Endothelial cell of umbilical vein (primary cell): ENCODE measurements at regions not wholly inside any gene's neighbourhood (a gene's known extent, or its start where the extent isn't known, plus 50 kb on each side); places are given as distances from the start of the nearest gene placed in this dataset.

Experiments used
- BruUV-seq: library from RNA; stranded (reverse); fragments of 400-500 nt; replicated peaks from 2 replicates; lab custom pipeline; 2021; lab: Mats Ljungman, UMichigan
- CTCF ChIA-PET: fragments of 300-600, 350-600 bp; sonication (Branson Sonifier 250); formaldehyde crosslinking; loops from one replicate; lab custom pipeline; 2021; ENCODE audit warnings: antibody characterized with exemption, inconsistent platforms; lab: Charles Lee
- POLR2A ChIA-PET: fragments of 300-600, 350-600 bp; sonication (Branson Sonifier 250); formaldehyde crosslinking; loops from one replicate; lab custom pipeline; 2021; ENCODE audit warnings: antibody characterized with exemption, inconsistent platforms; lab: Charles Lee
- DNase-seq: peaks from one replicate; pipeline ENCODE4 v3.0.0-alpha.2; 2011; ENCODE audit warnings: low read depth, low spot score
- FAIRE-seq: peaks from 2 replicates; lab custom pipeline; 2011; peaks lifted over from hg19 to GRCh38; lab: Jason Lieb, UNC
- H2AFZ ChIP-seq: 2 replicates; pipeline ENCODE4 v1.6.0; 2012; ENCODE audit warnings: low read depth, low read length, control low read depth, inconsistent platforms
- H3K27ac ChIP-seq: 2 replicates; pipeline ENCODE4 v1.5.1; 2011; ENCODE audit warnings: low read depth, mild to moderate bottlenecking, control low read depth, low read length, moderate library complexity; ENCODE audit not compliant: insufficient read depth
- H3K27me3 ChIP-seq, 2 experiments: 2 replicates each; pipeline versions ENCODE4 v1.6.0 to v1.6.1; 2011; ENCODE audit warnings: low read length in 2 of 2, mixed read lengths in 1 of 2; ENCODE audit not compliant: control insufficient read depth in 2 of 2, insufficient read depth in 2 of 2
- H3K36me3 ChIP-seq, 2 experiments: 2 replicates in 1 of 2; 3 replicates in 1 of 2; pipeline ENCODE4 v1.5.1; 2011; ENCODE audit warnings: low read length in 2 of 2, mild to moderate bottlenecking in 1 of 2, moderate library complexity in 1 of 2; ENCODE audit not compliant: control insufficient read depth in 2 of 2, insufficient read depth in 2 of 2; ENCODE audit errors: extremely low read depth in 1 of 2
- H3K4me1 ChIP-seq: 3 replicates; pipeline ENCODE4 v1.5.1; 2011; ENCODE audit warnings: mild to moderate bottlenecking, low read length; ENCODE audit not compliant: control insufficient read depth, insufficient read depth; ENCODE audit errors: extremely low read depth
- H3K4me2 ChIP-seq: 2 replicates; pipeline ENCODE4 v1.6.1; 2011; ENCODE audit warnings: low read length, control low read depth, mixed read lengths; ENCODE audit not compliant: insufficient read depth
- H3K4me3 ChIP-seq, 3 experiments: fragments of 200-600 bp in 1 of 3; sonication (generic), shearing (Covaris generic) in 1 of 3; replicated peaks in 1 of 3; 2 replicates each; pipeline ENCODE4 v1.5.1; 2011 to 2016; ENCODE audit warnings: control low read depth in 3 of 3, low read length in 3 of 3, mild to moderate bottlenecking in 2 of 3, inconsistent platforms in 1 of 3, low read depth in 1 of 3, moderate library complexity in 1 of 3; ENCODE audit not compliant: insufficient read depth in 1 of 3
- H3K79me2 ChIP-seq: 2 replicates; pipeline ENCODE4 v1.6.0; 2012; ENCODE audit warnings: low read length, inconsistent platforms; ENCODE audit not compliant: control insufficient read depth, insufficient read depth
- H3K9ac ChIP-seq: replicated peaks from 2 replicates; pipeline ENCODE3; 2011; ENCODE audit warnings: low read length, control low read depth; ENCODE audit not compliant: insufficient read depth; ENCODE audit errors: extremely low read depth
- H3K9me1 ChIP-seq: replicated peaks from 3 replicates; pipeline ENCODE4 v1.6.0; 2011; ENCODE audit warnings: mild to moderate bottlenecking, low read length; ENCODE audit not compliant: control insufficient read depth, insufficient read depth; ENCODE audit errors: extremely low read depth
- H3K9me3 ChIP-seq: replicated peaks from 2 replicates; pipeline ENCODE4 v1.5.1; 2012; ENCODE audit warnings: low read length, inconsistent platforms; ENCODE audit not compliant: control insufficient read depth, insufficient read depth
- H4K20me1 ChIP-seq: replicated peaks from 2 replicates; pipeline ENCODE3; 2011; ENCODE audit warnings: mild to moderate bottlenecking, low read length; ENCODE audit not compliant: control insufficient read depth, insufficient read depth; ENCODE audit errors: extremely low read depth
- CTCF ChIP-seq, 2 donors: IDR thresholded peaks; 1 replicate in 1 of 2; 2 replicates in 1 of 2; pipeline ENCODE4 v1.5.1; 2011; ENCODE audit warnings: low read length in 2 of 2, mild to moderate bottlenecking in 2 of 2, moderate library complexity in 2 of 2, control low read depth in 1 of 2, inconsistent platforms in 1 of 2, low read depth in 1 of 2; ENCODE audit not compliant: insufficient read depth in 1 of 2; ENCODE audit errors: extremely low read depth in 1 of 2
- EZH2 ChIP-seq: IDR thresholded peaks from 2 replicates; pipeline ENCODE4 v1.6.1; 2012; ENCODE audit warnings: borderline replicate concordance, low read depth, mild to moderate bottlenecking, moderate library complexity, low read length, inconsistent platforms; ENCODE audit not compliant: severe bottlenecking
- JUN ChIP-seq: IDR thresholded peaks from 2 replicates; pipeline ENCODE4 v1.6.1; 2011; ENCODE audit warnings: borderline replicate concordance, low read depth; ENCODE audit not compliant: insufficient read length, insufficient read depth
- MYC ChIP-seq: IDR thresholded peaks from one replicate; pipeline ENCODE4 v1.6.1; 2011; ENCODE audit warnings: mild to moderate bottlenecking, low read depth, low read length
- POLR2A ChIP-seq: IDR thresholded peaks from 2 replicates; pipeline ENCODE4 v1.6.1; 2012; ENCODE audit warnings: low read depth, mild to moderate bottlenecking, control low read depth, low read length
- POLR2AphosphoS5 ChIP-seq: IDR thresholded peaks from 2 replicates; pipeline ENCODE4 v1.6.1; 2012; ENCODE audit warnings: low read depth, mild to moderate bottlenecking, control low read depth, low read length, moderate library complexity; ENCODE audit not compliant: insufficient read depth
- dilution Hi-C: fragments of 300-500 bp; cut with MboI; formaldehyde crosslinking; loops from one replicate; pipeline ENCODE4 v1.15.0; 2019; ENCODE audit warnings: low sequenced_read_pairs; ENCODE audit not compliant: extremely low pct_ligation_motif_present
- intact Hi-C: fragments of 100-400 bp; cut with micrococcal nuclease; formaldehyde crosslinking; loops from one replicate; pipeline ENCODE4 v1.10.0; 2022

- BruUV-seq, result no TSS peak
- no peaks in the 10 kb centered on the region for H3K9me3 ChIP-seq
These were observed 133.0 kb downstream of the C11orf87 start for GRCh38 chr11:109554951-109555350.

More at GRCh38 chr11:109554951-109555350, 133.0 kb downstream of the C11orf87 start:
- CTCF ChIA-PET, result no interaction called here
- POLR2A ChIA-PET, result no interaction called here
- no peak overlapping the region for H3K4me2 ChIP-seq
- dilution Hi-C loops, result no loop called here
- H3K27me3 ChIP-seq, result no peaks in the 10 kb centered on the region
- H4K20me1 ChIP-seq, result no peaks in the 10 kb centered on the region
- DNase-seq (no peak), FAIRE-seq (no peak)
- intact Hi-C loops, result no loop called here
- H3K9me1 ChIP-seq, result no peaks in the 10 kb centered on the region
- no peak overlapping the region for H3K4me3 ChIP-seq
- no peaks in the 10 kb centered on the region for H3K79me2 ChIP-seq
- no peak overlapping the region for H3K9ac ChIP-seq
- H3K4me1 ChIP-seq, result no peaks in the 10 kb centered on the region
- H3K27ac ChIP-seq, result no peak overlapping the region
- no peak overlapping the region for H2AFZ ChIP-seq
- TF ChIP-seq POLR2AphosphoS5 (no peak), POLR2A (no peak), CTCF (IDR thresholded peaks at IDR 0.05; ENCODE audit: extremely low read depth in 1 of 2, insufficient read depth in 1 of 2, low read depth in 1 of 2, low read length in 2 of 2) (no peak), EZH2 (no peak), JUN (no peak), MYC (no peak)
- no peaks in the 10 kb centered on the region for H3K36me3 ChIP-seq
